ENCODE measurements at regions not wholly inside any gene's neighbourhood (a gene's known extent, or its start where the extent isn't known, plus 50 kb on each side); places are given as distances from the start of the nearest gene placed in this dataset.

DNA sequence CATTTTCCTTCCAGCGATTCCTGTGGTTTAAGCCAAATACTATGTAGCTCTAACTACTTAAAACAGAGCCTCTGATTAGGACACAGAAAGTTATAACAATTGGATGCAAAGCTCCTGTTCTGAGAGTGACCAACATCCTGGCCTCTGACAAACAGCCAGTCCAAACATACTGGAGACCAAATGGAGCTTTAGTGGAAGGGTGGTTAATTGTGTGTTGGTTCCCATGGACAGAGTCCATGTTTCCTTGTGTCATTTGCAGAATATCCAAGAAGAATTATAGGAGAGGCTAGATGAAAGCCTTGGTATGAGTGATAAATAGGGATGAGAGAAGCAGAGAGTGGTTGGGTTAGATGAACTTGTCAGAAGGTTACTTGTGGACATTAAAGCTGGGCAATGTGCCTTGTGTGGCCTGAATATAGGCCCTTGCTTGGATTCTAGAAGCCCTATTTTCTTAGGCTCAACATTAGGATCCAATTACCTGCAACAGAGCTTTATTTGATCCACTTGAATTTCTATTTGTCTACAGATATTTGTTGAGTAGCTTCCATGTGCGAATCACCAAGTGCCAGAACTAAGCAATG is 180.5 kb upstream of the GORAB start:
- no peak overlapping the region for H3K4me3 Mint-ChIP-seq
- H3K79me2 ChIP-seq (ENCODE audit: low read depth): no peaks in the 10 kb centered on the region
- no peak for DNase-seq (ENCODE audit: low spot score)
- no peaks in the 10 kb centered on the region for H3K4me1 ChIP-seq
- H3K27ac ChIP-seq: no peak overlapping the region
- H3K9me3 Mint-ChIP-seq: no peaks in the 10 kb centered on the region
- H3F3A ChIP-seq (ENCODE audit: low read depth): no peaks in the 10 kb centered on the region
- H3K4me3 ChIP-seq: no peak overlapping the region
- no peak overlapping the region for H3K27ac Mint-ChIP-seq
- H4K20me1 ChIP-seq (ENCODE audit: low read depth): no peaks in the 10 kb centered on the region
- H3K4me2 ChIP-seq: no peak overlapping the region
- TF ChIP-seq CTCF (IDR thresholded peaks at IDR 0.05) (no peak), EZH2 (IDR thresholded peaks at IDR 0.05) (no peak), EZH2phosphoT487 (IDR thresholded peaks at IDR 0.05) (no peak)
- no peaks in the 10 kb centered on the region for H3K9me3 ChIP-seq (ENCODE audit: low read depth)
- H3K36me3 ChIP-seq: no peaks in the 10 kb centered on the region
- no peaks in the 10 kb centered on the region for H3K27me3 ChIP-seq
- H2AFZ ChIP-seq (replicated peaks): no peak overlapping the region
- H3K36me3 Mint-ChIP-seq: no peaks in the 10 kb centered on the region
- no peaks in the 10 kb centered on the region for H3K4me1 Mint-ChIP-seq
- H3K9ac ChIP-seq: no peak overlapping the region
- H3K27me3 Mint-ChIP-seq (ENCODE audit: insufficient read depth, low read depth): peaks cover 3% of the 10 kb centered on the region

DNA sequence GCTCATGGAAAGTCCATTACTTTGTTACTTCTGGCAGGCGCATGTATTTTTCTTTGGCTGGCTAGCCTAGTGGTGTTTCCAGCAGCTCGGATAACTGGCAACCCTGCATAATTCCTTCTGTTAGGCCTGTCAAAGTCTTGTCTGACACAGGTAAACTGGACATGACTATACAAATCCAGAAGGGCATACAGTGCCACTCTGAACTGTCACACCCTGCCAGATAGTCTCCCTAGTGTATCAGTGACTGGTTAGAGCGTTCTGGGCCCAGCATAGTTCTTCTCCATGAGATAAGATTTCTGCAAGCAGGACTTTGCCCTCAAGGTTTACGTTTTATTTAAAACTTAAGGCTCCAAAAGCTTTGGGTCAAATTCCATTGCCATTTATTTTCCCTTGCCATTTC is 177.7 kb upstream of the GORAB start:
- peaks cover 3% of the 10 kb centered on the region for H3K27me3 Mint-ChIP-seq (ENCODE audit: insufficient read depth, low read depth)
- DNase-seq (ENCODE audit: low spot score): no peak
- TF ChIP-seq EZH2phosphoT487 (IDR thresholded peaks at IDR 0.05) (no peak), CTCF (IDR thresholded peaks at IDR 0.05) (no peak)
- no peak overlapping the region for H3K27ac Mint-ChIP-seq
- H3K4me3 Mint-ChIP-seq: no peak overlapping the region
- Histone ChIP-seq H3K4me2 (no peak overlapping the region), H3K27me3 (no peaks in the 10 kb centered on the region), H3K36me3 (no peaks in the 10 kb centered on the region), H3K4me1 (no peaks in the 10 kb centered on the region), H3K79me2 (ENCODE audit: low read depth) (no peaks in the 10 kb centered on the region), H4K20me1 (ENCODE audit: low read depth) (no peaks in the 10 kb centered on the region), H3K9ac (no peak overlapping the region), H3K4me3 (no peak overlapping the region), H2AFZ (replicated peaks) (no peak overlapping the region), H3K9me3 (ENCODE audit: low read depth) (no peaks in the 10 kb centered on the region), H3F3A (ENCODE audit: low read depth) (no peaks in the 10 kb centered on the region), H3K27ac (no peak overlapping the region)
- no peaks in the 10 kb centered on the region for H3K9me3 Mint-ChIP-seq
- no peaks in the 10 kb centered on the region for H3K36me3 Mint-ChIP-seq
- H3K4me1 Mint-ChIP-seq: no peaks in the 10 kb centered on the region

- no peak overlapping the region for H2AFZ ChIP-seq (replicated peaks)
These were observed 177.3 kb upstream of the GORAB start for GRCh38 chr1:170354690-170355089.

More at GRCh38 chr1:170354690-170355089, 177.3 kb upstream of the GORAB start:
- Histone ChIP-seq H3K79me2 (ENCODE audit: low read depth) (no peaks in the 10 kb centered on the region), H4K20me1 (ENCODE audit: low read depth) (no peaks in the 10 kb centered on the region), H3K4me1 (no peaks in the 10 kb centered on the region), H3K27ac (no peak overlapping the region), H3F3A (ENCODE audit: low read depth) (no peaks in the 10 kb centered on the region), H3K36me3 (no peaks in the 10 kb centered on the region), H3K9me3 (ENCODE audit: low read depth) (no peaks in the 10 kb centered on the region), H3K9ac (no peak overlapping the region), H3K4me2 (no peak overlapping the region), H3K4me3 (no peak overlapping the region), H3K27me3 (no peaks in the 10 kb centered on the region)
- Mint-ChIP-seq H3K4me3 (no peak overlapping the region), H3K4me1 (no peaks in the 10 kb centered on the region), H3K27ac (no peak overlapping the region), H3K27me3 (ENCODE audit: insufficient read depth, low read depth) (peaks cover 3% of the 10 kb centered on the region), H3K9me3 (no peaks in the 10 kb centered on the region), H3K36me3 (no peaks in the 10 kb centered on the region)
- DNase-seq (ENCODE audit: low spot score): no peak
- TF ChIP-seq EZH2 (IDR thresholded peaks at IDR 0.05) (no peak), CTCF (IDR thresholded peaks at IDR 0.05) (no peak), EZH2phosphoT487 (IDR thresholded peaks at IDR 0.05) (no peak)
